B cell (primary cell): ENCODE measurements at regions not wholly inside any gene's neighbourhood (a gene's known extent, or its start where the extent isn't known, plus 50 kb on each side); places are given as distances from the start of the nearest gene placed in this dataset.

Experiments used
- ATAC-seq: fragments of 200-7000 bp; cut with Tn5 transposase; one replicate; pipeline ENCODE4 v1.10.0; 2021; ENCODE audit warnings: low read depth, mild to moderate bottlenecking, moderate number of reproducible peaks, moderate library complexity
- CTCF ChIA-PET: fragments of 350-600 bp; sonication (Branson Sonifier 250); formaldehyde crosslinking; loops from one replicate; lab custom pipeline; 2021; ENCODE audit warnings: antibody characterized with exemption, inconsistent platforms; lab: Charles Lee
- POLR2A ChIA-PET: fragments of 350-600 bp; sonication (Branson Sonifier 250); formaldehyde crosslinking; loops from one replicate; lab custom pipeline; 2021; ENCODE audit warnings: antibody characterized with exemption; lab: Charles Lee
- DNase-seq: peaks from one replicate; pipeline ENCODE4 v3.0.0; 2013
- H2AFZ ChIP-seq: 2 replicates; pipeline ENCODE4 v1.6.1; 2012; ENCODE audit warnings: mild to moderate bottlenecking, low read depth, low read length; ENCODE audit not compliant: insufficient read depth, poor library complexity, severe bottlenecking
- H3K27ac ChIP-seq, 2 donors: 1 replicate in 1 of 2; 2 replicates in 1 of 2; pipeline ENCODE4 v1.5.1; 2012 to 2013; ENCODE audit warnings: low read length in 2 of 2, mild to moderate bottlenecking in 2 of 2, moderate library complexity in 1 of 2
- H3K27me3 ChIP-seq, 4 experiments: fragments of 200-600 bp in 1 of 4; sonication (generic) in 1 of 4; replicated peaks in 1 of 4; 1 replicate in 2 of 4; 2 replicates in 2 of 4; pipeline versions ENCODE4 v1.6.1 to v1.7.0; 2013 to 2016; ENCODE audit warnings: low read length in 3 of 4, mild to moderate bottlenecking in 2 of 4, mixed read lengths in 1 of 4, moderate library complexity in 1 of 4; ENCODE audit not compliant: insufficient read depth in 4 of 4, control insufficient read depth in 3 of 4; ENCODE audit errors: control extremely low read depth in 1 of 4
- H3K36me3 ChIP-seq, 2 experiments: replicated peaks in 1 of 2; 1 replicate in 1 of 2; 2 replicates in 1 of 2; pipeline versions ENCODE4 v1.6.1 to v1.7.1; 2013; ENCODE audit warnings: low read length in 1 of 2; ENCODE audit not compliant: insufficient read depth in 2 of 2, control insufficient read depth in 1 of 2; ENCODE audit errors: control extremely low read depth in 1 of 2, extremely low read depth in 1 of 2
- H3K4me1 ChIP-seq, 2 donors: fragments of 200-600 bp in 1 of 2; sonication (generic) in 1 of 2; 1 replicate in 1 of 2; 2 replicates in 1 of 2; pipeline versions ENCODE4 v1.5.1 to v1.6.1; 2013 to 2017; ENCODE audit warnings: low read length in 2 of 2; ENCODE audit not compliant: control insufficient read depth in 2 of 2, insufficient read depth in 2 of 2
- H3K4me2 ChIP-seq: replicated peaks from 2 replicates; pipeline ENCODE3; 2012; ENCODE audit warnings: mild to moderate bottlenecking, low read depth, low read length; ENCODE audit not compliant: poor library complexity, severe bottlenecking
- H3K4me3 ChIP-seq, 5 experiments: fragments of 200-600 bp in 1 of 5; sonication (generic) in 1 of 5; 1 replicate in 3 of 5; 2 replicates in 2 of 5; pipeline versions ENCODE4 v1.5.1 to v1.7.0; 2011 to 2016; ENCODE audit warnings: low read length in 4 of 5, mild to moderate bottlenecking in 4 of 5, low read depth in 2 of 5, control low read depth in 1 of 5, moderate library complexity in 1 of 5; ENCODE audit not compliant: insufficient read depth in 1 of 5; ENCODE audit errors: control extremely low read depth in 1 of 5, extremely low read depth in 1 of 5
- H3K79me2 ChIP-seq: fragments of 200-600 bp; sonication (generic); one replicate; pipeline ENCODE4 v1.6.0; 2016; ENCODE audit warnings: low read length; ENCODE audit not compliant: control insufficient read depth, insufficient read depth
- H3K9ac ChIP-seq: fragments of 200-600 bp; sonication (generic); 2 replicates; pipeline ENCODE4 v1.6.1; 2017; ENCODE audit warnings: mild to moderate bottlenecking, low read length, moderate library complexity
- H3K9me3 ChIP-seq, 3 donors: one replicate each; pipeline versions ENCODE4 v1.6.1 to v1.7.1; 2013; ENCODE audit warnings: low read length in 2 of 3; ENCODE audit not compliant: control insufficient read depth in 2 of 3, insufficient read depth in 1 of 3; ENCODE audit errors: control extremely low read depth in 1 of 3
- H4K20me1 ChIP-seq: 2 replicates; pipeline ENCODE4 v1.6.0; 2012; ENCODE audit warnings: mild to moderate bottlenecking, low read length; ENCODE audit not compliant: insufficient read depth, control insufficient read depth, poor library complexity, severe bottlenecking
- H3K27ac Mint-ChIP-seq: one replicate; pipeline ENCODE4 v1.8.0; 2021; ENCODE audit warnings: mixed read lengths
- H3K27me3 Mint-ChIP-seq: one replicate; pipeline ENCODE4 v1.8.0; 2021; ENCODE audit warnings: mixed read lengths
- H3K4me1 Mint-ChIP-seq: one replicate; pipeline ENCODE4 v1.8.0; 2021; ENCODE audit warnings: mixed read lengths
- H3K4me3 Mint-ChIP-seq: one replicate; pipeline ENCODE4 v1.8.0; 2021; ENCODE audit warnings: mixed read lengths
- H3K9me3 Mint-ChIP-seq: one replicate; pipeline ENCODE4 v1.8.0; 2022; ENCODE audit warnings: mixed read lengths; ENCODE audit not compliant: insufficient read depth
- EZH2 ChIP-seq: IDR thresholded peaks from 2 replicates; pipeline ENCODE4 v1.6.1; 2012; ENCODE audit warnings: borderline replicate concordance, low read depth, mild to moderate bottlenecking, moderate library complexity, low read length; ENCODE audit not compliant: insufficient read depth, poor library complexity, severe bottlenecking
- WGBS: methylation state at CpG from one replicate; pipeline ENCODE4 v1.1.5; 2013; ENCODE audit warnings: missing lambda C conversion rate; ENCODE audit not compliant: insufficient coverage; 5-methylcytosine and 5-hydroxymethylcytosine counted together
- intact Hi-C: fragments of 100-400 bp; cut with micrococcal nuclease; formaldehyde crosslinking; loops from one replicate; pipeline ENCODE4 v1.10.0; 2022
- TF ChIP-seq, protein P1 (sequence below): fragments of 200-600 bp; IDR thresholded peaks from one replicate; pipeline ENCODE4 v1.8.0; 2022; ENCODE audit warnings: antibody characterized with exemption, mild to moderate bottlenecking

DNA sequence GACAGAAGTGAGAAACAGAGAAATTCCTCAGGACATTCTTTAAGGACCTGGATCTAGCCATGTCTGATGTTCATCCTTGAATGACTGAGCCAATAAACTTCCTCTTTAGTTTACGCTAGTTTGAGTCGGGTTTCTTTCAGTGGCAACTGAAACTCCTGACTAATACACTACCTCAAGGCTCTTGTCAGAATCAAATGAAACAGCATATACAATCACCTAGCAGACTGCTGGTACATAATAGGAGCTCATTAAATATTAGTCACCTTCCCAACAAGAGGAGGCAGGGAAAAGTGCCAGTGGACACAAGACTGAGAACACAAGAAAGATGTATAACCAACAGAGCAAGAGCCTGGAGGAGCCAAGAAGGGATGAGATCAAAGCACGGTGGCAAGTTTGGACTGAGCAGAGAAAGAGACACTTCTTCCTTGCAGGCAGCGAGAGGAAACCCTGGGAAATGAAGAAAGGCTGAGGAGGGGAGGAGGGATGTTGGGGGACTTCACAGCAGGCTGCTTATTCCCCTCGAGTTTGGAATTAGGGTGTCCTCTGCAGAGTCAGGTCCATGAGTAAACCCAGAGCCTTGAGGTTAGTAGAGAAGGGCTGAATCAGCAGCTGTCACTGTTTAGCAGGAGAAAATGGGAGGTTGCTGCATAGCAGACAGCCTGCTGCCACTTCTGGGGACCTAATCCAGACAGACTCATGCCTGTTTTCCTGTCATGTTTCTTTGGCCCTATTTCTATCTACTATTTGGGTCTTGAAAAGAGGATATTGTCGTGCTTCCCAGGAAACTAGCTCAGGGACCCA, 73.3 kb downstream of the MRPL46 start:
- WGBS = 49% methylated on average over 2 of the region's 6 CpGs
- CTCF ChIA-PET = no interaction called here
- no peak overlapping the region for H3K4me2 ChIP-seq

DNA sequence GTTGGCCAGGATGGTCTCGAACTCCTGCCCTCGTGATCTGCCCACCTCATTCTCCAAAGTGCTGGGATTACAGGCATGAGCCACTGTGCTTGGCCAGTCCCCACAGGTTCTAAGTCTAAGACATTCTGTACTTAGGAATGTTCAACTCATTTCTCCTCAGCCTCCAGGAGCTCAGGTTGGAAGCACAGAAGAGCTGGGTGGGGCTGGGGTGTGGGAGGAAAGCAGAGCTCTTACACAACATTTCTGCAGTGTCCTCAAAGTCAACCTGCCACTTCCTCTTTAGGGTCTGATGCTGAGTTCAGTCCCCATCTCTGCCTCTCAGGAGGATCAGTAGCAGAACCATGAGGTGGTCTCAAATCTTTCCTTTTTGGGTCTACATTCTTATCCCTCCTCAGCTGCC, 75.5 kb downstream of the MRPL46 start:
- no peaks in the 10 kb centered on the region for H4K20me1 ChIP-seq
- H3K36me3 ChIP-seq = no peaks in the 10 kb centered on the region
- intact Hi-C loops = no loop called here
- H3K9me3 Mint-ChIP-seq = no peaks in the 10 kb centered on the region
- no peak overlapping the region for H3K27ac ChIP-seq
- no peak for DNase-seq
- H3K4me3 ChIP-seq = no peak overlapping the region
- H3K9me3 ChIP-seq = peaks cover 0 to 5% (median 0%) of the 10 kb centered on the region in 3 donors
- H3K79me2 ChIP-seq = no peaks in the 10 kb centered on the region
- peaks cover 3% of the 10 kb centered on the region for H3K4me1 Mint-ChIP-seq
- H3K27me3 Mint-ChIP-seq = no peaks in the 10 kb centered on the region
- no peak for ATAC-seq
- POLR2A ChIA-PET = no interaction called here
- H3K27me3 ChIP-seq = peaks cover 0 to 2% (median 0%) of the 10 kb centered on the region in 4 experiments
- no peak overlapping the region for H2AFZ ChIP-seq
- WGBS = 100% methylated on average over 2 of the region's 2 CpGs
- H3K9ac ChIP-seq = no peak overlapping the region
- TF ChIP-seq, protein P1, sequence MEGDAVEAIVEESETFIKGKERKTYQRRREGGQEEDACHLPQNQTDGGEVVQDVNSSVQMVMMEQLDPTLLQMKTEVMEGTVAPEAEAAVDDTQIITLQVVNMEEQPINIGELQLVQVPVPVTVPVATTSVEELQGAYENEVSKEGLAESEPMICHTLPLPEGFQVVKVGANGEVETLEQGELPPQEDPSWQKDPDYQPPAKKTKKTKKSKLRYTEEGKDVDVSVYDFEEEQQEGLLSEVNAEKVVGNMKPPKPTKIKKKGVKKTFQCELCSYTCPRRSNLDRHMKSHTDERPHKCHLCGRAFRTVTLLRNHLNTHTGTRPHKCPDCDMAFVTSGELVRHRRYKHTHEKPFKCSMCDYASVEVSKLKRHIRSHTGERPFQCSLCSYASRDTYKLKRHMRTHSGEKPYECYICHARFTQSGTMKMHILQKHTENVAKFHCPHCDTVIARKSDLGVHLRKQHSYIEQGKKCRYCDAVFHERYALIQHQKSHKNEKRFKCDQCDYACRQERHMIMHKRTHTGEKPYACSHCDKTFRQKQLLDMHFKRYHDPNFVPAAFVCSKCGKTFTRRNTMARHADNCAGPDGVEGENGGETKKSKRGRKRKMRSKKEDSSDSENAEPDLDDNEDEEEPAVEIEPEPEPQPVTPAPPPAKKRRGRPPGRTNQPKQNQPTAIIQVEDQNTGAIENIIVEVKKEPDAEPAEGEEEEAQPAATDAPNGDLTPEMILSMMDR = no peak
- no peak overlapping the region for H3K4me3 Mint-ChIP-seq
- CTCF ChIA-PET = no interaction called here
- H3K4me1 ChIP-seq = peaks cover 0 to 4% of the 10 kb centered on the region in 2 donors
- H3K4me2 ChIP-seq = no peak overlapping the region
- no peak overlapping the region for H3K27ac Mint-ChIP-seq

More for the DNA sequence above, 73.3 kb downstream of the MRPL46 start:
- no peaks in the 10 kb centered on the region for H3K36me3 ChIP-seq
- no peak overlapping the region for H3K4me3 Mint-ChIP-seq
- intact Hi-C loops = no loop called here
- H3K27me3 ChIP-seq = no peaks in the 10 kb centered on the region
- no peak overlapping the region for H3K27ac ChIP-seq
- TF ChIP-seq EZH2 = no peak
- TF ChIP-seq, protein P1 = no peak
- H3K9me3 ChIP-seq = peaks cover 0 to 5% (median 0%) of the 10 kb centered on the region in 3 donors
- ATAC-seq = no peak
- no peak for DNase-seq
- no peaks in the 10 kb centered on the region for H4K20me1 ChIP-seq
- no peaks in the 10 kb centered on the region for H3K27me3 Mint-ChIP-seq
- H3K9ac ChIP-seq = no peak overlapping the region
- POLR2A ChIA-PET = no interaction called here
- no peak overlapping the region for H2AFZ ChIP-seq
- no peaks in the 10 kb centered on the region for H3K79me2 ChIP-seq
- peaks cover 3% of the 10 kb centered on the region for H3K4me1 Mint-ChIP-seq
- H3K4me1 ChIP-seq = peaks cover 0 to 4% of the 10 kb centered on the region in 2 donors
- no peak overlapping the region for H3K4me3 ChIP-seq
- no peaks in the 10 kb centered on the region for H3K9me3 Mint-ChIP-seq
- no peak overlapping the region for H3K27ac Mint-ChIP-seq
